ENCODE measurements at regions not wholly inside any gene's neighbourhood (a gene's known extent, or its start where the extent isn't known, plus 50 kb on each side); places are given as distances from the start of the nearest gene placed in this dataset.
"Not testable (repeated sequence)": the region's sequence is repeated elsewhere in the genome, so short reads cannot be mapped to it uniquely, and the experiment has no call there.

DNA sequence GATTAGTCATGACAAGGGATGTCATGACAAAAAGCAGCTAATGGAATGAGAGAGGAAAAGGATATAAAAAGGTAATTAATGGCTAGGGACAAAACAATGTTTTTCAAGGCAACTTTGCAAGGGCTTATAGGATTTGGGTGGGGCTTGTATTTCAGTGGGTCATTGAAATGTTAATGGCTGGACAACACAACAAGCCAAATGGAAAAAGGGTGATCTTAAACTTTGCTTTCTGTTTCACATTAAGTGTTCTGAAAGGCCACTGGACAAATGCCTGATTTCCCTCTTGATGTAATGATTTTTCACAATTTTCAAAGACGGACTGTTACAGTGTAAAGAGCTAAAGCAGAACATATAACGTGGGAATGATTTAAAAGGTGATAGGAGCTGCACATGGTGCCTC lies 345.0 kb downstream of the TUSC7 start:
- no peak overlapping the region for H3K9ac ChIP-seq (ENCODE audit: low read depth, low read length)
- no peak overlapping the region for H3K27ac ChIP-seq (ENCODE audit: low read length)
- H3K27me3 ChIP-seq (ENCODE audit: insufficient read depth, low read length): no peaks in the 10 kb centered on the region
- H3K9me3 ChIP-seq (ENCODE audit: insufficient read depth, low read depth, low read length): no peaks in the 10 kb centered on the region
- H3K4me3 ChIP-seq (ENCODE audit: low read length): peak overlapping the region; percentile 33; the same call in 1 of the 2 replicates
- no peaks in the 10 kb centered on the region for H3K36me3 ChIP-seq (ENCODE audit: insufficient read depth, low read depth, low read length)
- peaks cover 9% of the 10 kb centered on the region; the same call in 1 of the 2 replicates for H3K4me1 ChIP-seq (ENCODE audit: insufficient read depth, low read length)

DNA sequence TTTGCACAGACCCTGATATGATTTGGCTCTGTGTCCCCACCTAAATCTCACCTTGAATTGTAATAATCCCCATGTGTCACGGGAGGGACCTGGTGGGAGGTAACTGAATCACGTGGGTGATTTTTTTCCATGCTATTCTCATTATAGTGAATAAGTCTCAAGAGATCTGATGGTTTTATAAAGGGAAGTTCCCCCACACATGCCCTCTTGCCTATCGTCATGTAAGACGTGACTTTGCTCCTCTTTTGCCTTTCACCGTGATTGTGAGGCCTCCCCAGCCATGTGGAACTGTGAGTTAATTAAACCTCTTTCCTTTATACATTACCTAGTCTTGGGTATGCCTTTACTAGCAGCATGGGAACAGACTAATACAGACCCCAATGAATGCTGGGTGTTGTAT lies 347.4 kb downstream of the TUSC7 start:
- H3K27ac ChIP-seq (ENCODE audit: low read length); H3K27me3 ChIP-seq (ENCODE audit: insufficient read depth, low read length); H3K4me3 ChIP-seq (ENCODE audit: low read length); H3K9ac ChIP-seq (ENCODE audit: low read depth, low read length); H3K9me3 ChIP-seq (ENCODE audit: insufficient read depth, low read depth, low read length); H3K36me3 ChIP-seq (ENCODE audit: insufficient read depth, low read depth, low read length): not testable (repeated sequence)
- H3K4me1 ChIP-seq (ENCODE audit: insufficient read depth, low read length): peaks cover 29% of the 10 kb centered on the region

DNA sequence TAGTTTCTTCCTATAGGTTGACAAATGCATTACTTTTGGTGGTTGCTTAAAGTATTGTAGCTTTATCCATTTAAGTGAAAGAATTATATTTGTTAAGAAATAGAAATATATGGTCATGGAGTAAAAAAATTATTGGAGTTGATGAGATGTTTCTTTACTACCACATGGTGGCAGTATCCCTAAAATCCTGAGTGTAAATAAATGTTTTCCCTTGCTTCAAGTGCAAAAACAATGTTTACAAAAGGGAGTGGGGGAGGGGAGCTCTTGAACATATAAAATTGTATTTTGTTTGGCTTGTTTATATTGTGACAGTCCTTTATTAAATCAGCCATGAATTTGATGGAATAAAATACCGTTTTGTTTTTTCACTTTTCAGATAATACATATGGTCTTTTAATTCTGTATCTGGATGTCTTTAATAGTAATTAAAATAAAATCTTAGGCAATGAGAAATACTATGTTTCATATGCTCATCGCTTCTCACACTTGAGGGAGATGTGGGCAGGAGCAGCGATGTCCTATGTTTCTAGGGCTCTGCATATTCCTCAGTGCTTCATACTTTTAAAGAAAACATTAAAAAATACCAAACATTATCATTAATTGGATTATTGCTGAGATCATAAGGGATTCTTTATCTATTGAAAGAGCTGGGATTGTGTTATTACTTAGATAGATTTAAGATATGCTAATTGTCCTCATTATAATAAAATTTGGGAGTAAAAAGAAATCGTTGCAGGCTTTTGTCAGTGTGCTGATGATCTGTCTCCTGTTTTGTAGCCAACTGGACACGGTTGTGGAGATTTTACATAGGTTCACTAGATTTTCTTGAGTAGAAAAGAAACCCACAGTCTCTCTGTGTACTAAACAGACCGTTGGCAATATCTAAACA lies 349.7 kb downstream of the TUSC7 start:
- Histone ChIP-seq H3K36me3 (ENCODE audit: insufficient read depth, low read depth, low read length) (no peaks in the 10 kb centered on the region), H3K9me3 (ENCODE audit: insufficient read depth, low read depth, low read length) (no peaks in the 10 kb centered on the region), H3K4me1 (ENCODE audit: insufficient read depth, low read length) (peaks cover 35% of the 10 kb centered on the region), H3K27ac (ENCODE audit: low read length) (no peak overlapping the region), H3K4me3 (ENCODE audit: low read length) (no peak overlapping the region), H3K9ac (ENCODE audit: low read depth, low read length) (no peak overlapping the region), H3K27me3 (ENCODE audit: insufficient read depth, low read length) (no peaks in the 10 kb centered on the region)

DNA sequence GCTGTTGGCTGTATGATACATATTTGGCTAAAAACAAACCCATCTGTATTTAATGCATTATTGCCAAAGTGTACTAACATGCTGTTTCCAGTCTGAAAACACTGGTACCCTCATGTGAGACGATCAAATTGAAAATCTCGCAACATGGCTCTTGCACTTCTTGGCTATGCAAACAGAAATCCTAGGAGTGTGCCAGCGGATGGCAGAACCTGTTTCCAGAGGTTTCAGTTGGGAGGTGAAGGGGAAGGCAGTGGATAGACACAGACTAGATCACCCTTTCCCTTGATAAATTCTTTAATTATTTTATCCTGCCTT lies 350.3 kb downstream of the TUSC7 start:
- no peaks in the 10 kb centered on the region for H3K36me3 ChIP-seq (ENCODE audit: insufficient read depth, low read depth, low read length)

DNA sequence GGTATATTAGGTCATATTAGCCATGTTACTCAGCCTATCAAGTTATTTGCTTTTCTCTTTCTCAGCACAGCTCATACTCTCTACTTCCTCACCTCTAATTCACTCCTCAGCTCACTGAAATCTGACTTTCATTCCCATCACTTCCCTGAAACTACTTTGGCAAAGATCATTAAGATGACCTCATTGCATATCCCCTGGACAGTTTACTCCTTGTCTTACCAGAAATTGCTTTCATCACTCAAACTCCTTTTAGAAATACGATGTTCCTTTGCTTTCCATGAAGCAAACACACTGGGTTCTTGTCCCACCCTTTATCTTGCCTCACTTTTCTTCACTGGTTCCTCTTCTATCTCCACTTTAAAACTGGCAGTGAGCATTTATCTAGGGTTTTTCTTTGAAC lies 354.4 kb downstream of the TUSC7 start:
- Histone ChIP-seq H3K27ac (ENCODE audit: low read length) (no peak overlapping the region), H3K27me3 (ENCODE audit: insufficient read depth, low read length) (no peaks in the 10 kb centered on the region), H3K36me3 (ENCODE audit: insufficient read depth, low read depth, low read length) (no peaks in the 10 kb centered on the region), H3K4me1 (ENCODE audit: insufficient read depth, low read length) (peaks cover 31% of the 10 kb centered on the region), H3K9me3 (ENCODE audit: insufficient read depth, low read depth, low read length) (no peaks in the 10 kb centered on the region), H3K9ac (ENCODE audit: low read depth, low read length) (no peak overlapping the region), H3K4me3 (ENCODE audit: low read length) (no peak overlapping the region)

More for the DNA sequence above, 350.3 kb downstream of the TUSC7 start:
- no peaks in the 10 kb centered on the region for H3K9me3 ChIP-seq (ENCODE audit: insufficient read depth, low read depth, low read length)
- no peaks in the 10 kb centered on the region for H3K27me3 ChIP-seq (ENCODE audit: insufficient read depth, low read length)
- peaks cover 31% of the 10 kb centered on the region for H3K4me1 ChIP-seq (ENCODE audit: insufficient read depth, low read length)
- no peak overlapping the region for H3K27ac ChIP-seq (ENCODE audit: low read length)
- H3K4me3 ChIP-seq (ENCODE audit: low read length): no peak overlapping the region
- no peak overlapping the region for H3K9ac ChIP-seq (ENCODE audit: low read depth, low read length)

DNA sequence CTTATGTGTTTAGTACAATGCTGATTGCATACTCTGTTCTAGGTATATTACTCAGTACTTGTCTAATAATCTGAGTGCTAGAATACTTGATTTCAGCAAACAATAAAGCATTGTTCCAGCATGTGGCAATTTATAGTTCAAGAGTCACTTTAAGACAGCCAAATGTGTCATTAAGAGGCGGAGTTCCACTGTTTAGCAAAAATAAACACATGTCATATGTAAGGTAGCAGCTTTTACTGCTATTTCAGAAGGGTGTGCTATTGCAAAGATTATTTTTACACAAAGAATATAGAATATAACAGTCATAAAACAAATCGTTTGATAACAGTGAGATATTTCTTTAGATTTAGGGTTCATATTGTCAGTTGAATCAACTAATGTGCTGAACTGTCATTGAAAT lies 358.7 kb downstream of the TUSC7 start:
- Histone ChIP-seq H3K9ac (ENCODE audit: low read depth, low read length) (no peak overlapping the region), H3K27ac (ENCODE audit: low read length) (no peak overlapping the region), H3K9me3 (ENCODE audit: insufficient read depth, low read depth, low read length) (no peaks in the 10 kb centered on the region), H3K4me3 (ENCODE audit: low read length) (no peak overlapping the region), H3K27me3 (ENCODE audit: insufficient read depth, low read length) (no peaks in the 10 kb centered on the region), H3K4me1 (ENCODE audit: insufficient read depth, low read length) (no peaks in the 10 kb centered on the region), H3K36me3 (ENCODE audit: insufficient read depth, low read depth, low read length) (no peaks in the 10 kb centered on the region)

DNA sequence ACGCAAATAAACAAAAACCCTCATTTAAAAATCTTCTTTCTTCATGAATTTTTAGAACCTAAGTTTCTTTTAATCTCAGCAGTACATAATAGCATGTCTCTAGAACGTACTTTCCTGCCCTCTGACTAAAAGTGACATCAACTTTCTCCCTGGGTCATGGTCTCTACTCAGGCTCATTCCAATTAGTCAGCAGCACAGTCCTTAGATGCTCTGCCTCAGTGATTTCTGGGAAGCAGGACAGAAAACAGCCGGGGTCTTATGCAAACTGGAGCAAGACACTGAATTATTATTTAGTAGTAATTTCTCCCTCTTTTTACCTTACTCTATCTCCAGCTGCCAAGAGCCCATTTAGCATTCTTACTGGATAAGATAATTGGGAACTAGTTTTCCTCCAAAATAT lies 365.2 kb downstream of the TUSC7 start:
- Histone ChIP-seq H3K27me3 (ENCODE audit: insufficient read depth, low read length) (no peaks in the 10 kb centered on the region), H3K27ac (ENCODE audit: low read length) (no peak overlapping the region)

DNA sequence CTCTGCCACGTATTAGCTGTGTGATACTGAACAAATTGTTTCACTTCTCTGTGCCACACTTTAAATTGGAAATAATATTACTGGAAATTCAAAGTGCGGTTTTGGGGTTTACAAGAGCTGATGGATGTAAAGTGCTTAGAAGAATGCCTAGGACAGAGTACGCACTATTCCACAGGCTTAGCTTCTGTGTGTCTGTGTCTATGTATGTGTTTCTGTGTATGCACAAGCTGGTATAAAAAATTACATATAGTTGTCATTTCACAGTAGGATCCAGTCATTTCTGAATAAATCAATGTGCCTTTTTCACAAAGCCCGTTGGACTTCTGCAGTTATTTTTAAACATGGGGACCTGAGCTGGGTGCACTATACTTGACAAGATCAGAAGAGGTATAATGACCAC lies 370.4 kb downstream of the TUSC7 start:
- Histone ChIP-seq H3K4me1 (ENCODE audit: insufficient read depth, low read length) (peaks cover 15% of the 10 kb centered on the region), H3K27ac (ENCODE audit: low read length) (no peak overlapping the region), H3K9ac (ENCODE audit: low read depth, low read length) (no peak overlapping the region), H3K27me3 (ENCODE audit: insufficient read depth, low read length) (no peaks in the 10 kb centered on the region), H3K9me3 (ENCODE audit: insufficient read depth, low read depth, low read length) (no peaks in the 10 kb centered on the region), H3K36me3 (ENCODE audit: insufficient read depth, low read depth, low read length) (no peaks in the 10 kb centered on the region), H3K4me3 (ENCODE audit: low read length) (no peak overlapping the region; the same call in 1 of the 2 replicates)

More for the DNA sequence above, 365.2 kb downstream of the TUSC7 start:
- Histone ChIP-seq H3K9me3 (ENCODE audit: insufficient read depth, low read depth, low read length) (no peaks in the 10 kb centered on the region), H3K9ac (ENCODE audit: low read depth, low read length) (no peak overlapping the region), H3K4me3 (ENCODE audit: low read length) (no peak overlapping the region), H3K4me1 (ENCODE audit: insufficient read depth, low read length) (no peaks in the 10 kb centered on the region; the same call in 1 of the 2 replicates), H3K36me3 (ENCODE audit: insufficient read depth, low read depth, low read length) (no peaks in the 10 kb centered on the region)

DNA sequence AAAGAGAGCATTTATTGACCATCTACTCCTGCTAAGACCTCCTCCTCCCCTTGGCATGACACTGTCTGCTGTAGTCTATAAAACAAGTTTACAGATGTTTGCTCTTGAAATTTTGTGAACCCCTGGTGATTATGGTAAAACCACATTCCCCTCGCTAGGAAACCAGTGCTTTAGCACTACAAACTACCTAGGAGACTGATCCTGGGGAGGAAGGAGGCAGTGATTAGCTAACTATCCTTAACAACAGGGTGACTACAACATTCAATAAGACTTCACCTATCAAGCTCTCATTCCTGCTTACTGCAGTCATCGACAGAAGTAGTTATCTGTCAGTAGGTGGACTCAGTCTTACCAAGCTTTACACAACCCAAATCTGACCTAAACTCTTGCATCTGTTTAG lies 371.3 kb downstream of the TUSC7 start:
- Histone ChIP-seq H3K27ac (ENCODE audit: low read length) (no peak overlapping the region), H3K4me3 (ENCODE audit: low read length) (peak overlapping the region; percentile 3; the same call in 1 of the 2 replicates), H3K9ac (ENCODE audit: low read depth, low read length) (no peak overlapping the region), H3K27me3 (ENCODE audit: insufficient read depth, low read length) (no peaks in the 10 kb centered on the region), H3K4me1 (ENCODE audit: insufficient read depth, low read length) (peaks cover 15% of the 10 kb centered on the region), H3K36me3 (ENCODE audit: insufficient read depth, low read depth, low read length) (no peaks in the 10 kb centered on the region), H3K9me3 (ENCODE audit: insufficient read depth, low read depth, low read length) (no peaks in the 10 kb centered on the region)

DNA sequence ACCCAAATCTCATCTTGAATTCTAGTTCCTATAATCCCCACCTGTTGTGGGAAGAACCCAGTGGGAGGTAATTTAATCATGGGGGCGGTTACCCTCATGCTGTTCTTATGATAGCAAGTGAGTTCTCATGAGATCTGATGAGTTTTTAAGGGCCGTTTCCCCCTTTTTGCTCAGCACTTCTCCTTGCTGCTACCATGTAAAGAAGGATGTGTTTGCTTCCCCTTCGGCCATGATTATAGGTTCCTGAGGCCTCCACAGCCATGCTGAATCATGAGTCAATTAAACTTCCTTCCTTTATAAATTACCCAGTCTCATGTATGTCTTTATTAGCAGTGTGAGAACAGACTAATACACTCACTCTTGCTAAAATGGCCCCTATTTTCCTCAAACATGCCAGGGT lies 374.7 kb downstream of the TUSC7 start:
- Histone ChIP-seq H3K9me3 (ENCODE audit: insufficient read depth, low read depth, low read length) (0 out of 2 replicates have a peak, but pooled peaks cover 5% of the 10 kb centered on the region), H3K27ac (ENCODE audit: low read length) (no peak overlapping the region), H3K4me1 (ENCODE audit: insufficient read depth, low read length) (peaks cover 15% of the 10 kb centered on the region), H3K27me3 (ENCODE audit: insufficient read depth, low read length) (no peaks in the 10 kb centered on the region), H3K9ac (ENCODE audit: low read depth, low read length) (no peak overlapping the region), H3K36me3 (ENCODE audit: insufficient read depth, low read depth, low read length) (no peaks in the 10 kb centered on the region), H3K4me3 (ENCODE audit: low read length) (no peak overlapping the region)

DNA sequence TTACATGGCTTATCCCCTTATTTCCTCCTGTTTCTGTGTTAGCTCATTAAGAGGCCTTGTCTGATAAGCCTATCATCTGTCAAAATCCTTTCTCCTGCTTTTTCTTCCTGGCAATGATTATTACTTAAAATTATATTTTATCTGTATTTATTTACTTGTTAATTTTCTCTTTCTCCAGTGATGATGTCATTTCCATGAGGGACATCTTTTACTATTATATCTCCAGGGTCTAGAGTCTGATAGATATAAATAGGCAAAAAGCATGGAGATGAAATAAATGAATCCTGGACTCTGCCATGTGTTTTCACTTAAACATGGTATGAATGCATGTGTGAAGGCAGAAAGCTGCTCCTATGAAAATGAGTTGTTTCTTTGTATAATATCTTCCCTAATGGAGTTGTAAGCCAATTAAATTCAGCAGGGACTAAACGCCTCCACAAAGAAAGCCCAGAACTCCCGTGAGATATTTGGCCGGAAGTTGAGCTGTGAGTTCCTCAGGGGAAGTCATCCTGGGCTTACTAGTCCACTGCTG lies 375.2 kb downstream of the TUSC7 start:
- H3K4me3 ChIP-seq (ENCODE audit: low read length): no peak overlapping the region
- no peak overlapping the region for H3K9ac ChIP-seq (ENCODE audit: low read depth, low read length)
- no peaks in the 10 kb centered on the region for H3K36me3 ChIP-seq (ENCODE audit: insufficient read depth, low read depth, low read length)
- peaks cover 15% of the 10 kb centered on the region for H3K4me1 ChIP-seq (ENCODE audit: insufficient read depth, low read length)
- H3K27me3 ChIP-seq (ENCODE audit: insufficient read depth, low read length): no peaks in the 10 kb centered on the region
- H3K9me3 ChIP-seq (ENCODE audit: insufficient read depth, low read depth, low read length): 0 out of 2 replicates have a peak, but pooled peaks cover 5% of the 10 kb centered on the region
- no peak overlapping the region for H3K27ac ChIP-seq (ENCODE audit: low read length)

DNA sequence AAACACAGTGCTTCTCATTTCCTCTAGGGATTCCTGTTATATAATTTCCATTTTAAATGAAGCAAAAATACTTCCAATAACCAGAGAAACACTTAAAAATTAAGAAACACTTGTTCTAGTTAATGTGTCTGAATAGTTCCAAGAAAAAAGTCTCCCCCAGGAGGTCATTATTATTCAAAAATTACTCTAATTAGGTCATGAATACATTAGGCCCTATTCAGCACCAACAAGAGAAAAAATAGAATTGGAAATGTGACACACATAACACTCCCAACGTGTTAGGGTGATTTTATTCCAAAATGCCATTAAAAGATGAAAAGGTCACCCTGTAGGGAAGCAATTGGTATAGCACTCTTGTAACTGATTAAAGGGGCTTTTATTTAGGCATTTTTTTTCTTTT lies 382.1 kb downstream of the TUSC7 start:
- H3K36me3 ChIP-seq (ENCODE audit: insufficient read depth, low read depth, low read length): no peaks in the 10 kb centered on the region
- H3K9me3 ChIP-seq (ENCODE audit: insufficient read depth, low read depth, low read length): 0 out of 2 replicates have a peak, but pooled peaks cover 5% of the 10 kb centered on the region
- H3K27ac ChIP-seq (ENCODE audit: low read length): no peak overlapping the region
- no peaks in the 10 kb centered on the region for H3K4me1 ChIP-seq (ENCODE audit: insufficient read depth, low read length)
- no peak overlapping the region for H3K9ac ChIP-seq (ENCODE audit: low read depth, low read length)
- no peaks in the 10 kb centered on the region for H3K27me3 ChIP-seq (ENCODE audit: insufficient read depth, low read length)
- H3K4me3 ChIP-seq (ENCODE audit: low read length): no peak overlapping the region

Measured in iPS-20b (cell line).